Mucosa of descending colon (tissue), 3 donors: ENCODE measurements at regions not wholly inside any gene's neighbourhood (a gene's known extent, or its start where the extent isn't known, plus 50 kb on each side); places are given as distances from the start of the nearest gene placed in this dataset.
A peak's percentile ranks its signal among the peaks of the same experiment; 100 is the strongest.

ENCODE experiments used
- ATAC-seq: fragments of 200-7000 bp; cut with Tn5 transposase; one replicate; pipeline ENCODE4 v1.9.1; 2020; ENCODE audit warnings: mild to moderate bottlenecking, moderate library complexity
- DNase-seq, 3 donors: peaks; one replicate each; pipeline ENCODE4 v3.0.0-alpha.2; 2020
- H3K36me3 ChIP-seq: fragments of 200-600 bp; one replicate; pipeline ENCODE4 v1.8.0; 2021; ENCODE audit warnings: low read depth, mild to moderate bottlenecking
- H3K4me1 ChIP-seq: fragments of 200-600 bp; one replicate; pipeline ENCODE4 v1.8.0; 2021; ENCODE audit warnings: low read depth, mild to moderate bottlenecking
- H3K4me3 ChIP-seq: fragments of 200-600 bp; one replicate; pipeline ENCODE4 v1.8.0; 2021; ENCODE audit warnings: mild to moderate bottlenecking
- H3K9me3 ChIP-seq: fragments of 200-600 bp; one replicate; pipeline ENCODE4 v1.8.0; 2021; ENCODE audit warnings: mild to moderate bottlenecking
- CTCF ChIP-seq: fragments of 200-600 bp; IDR thresholded peaks from one replicate; pipeline ENCODE4 v1.8.0; 2022; ENCODE audit warnings: antibody characterized with exemption, mild to moderate bottlenecking
- intact Hi-C, 2 donors: fragments of 100-400 bp; cut with DNase I in 1 of 2; cut with micrococcal nuclease in 1 of 2; formaldehyde crosslinking; loops; one replicate each; pipeline versions ENCODE4 v1.11.0 to v1.11.1; 2022; cut with DNase I, micrococcal nuclease
- donor health status: DM: no; HTN: no; CAD: no; lungs with moderate emphysema.
- donor health status: DM: no; HTN: no; CAD: no.
- donor health status: DM: no; HTN: yes; CAD: no.

GRCh38 chr4:18593297-18594002 lies 571.9 kb upstream of the LCORL start:
- Histone ChIP-seq H3K9me3 (no peaks in the 10 kb centered on the region), H3K36me3 (no peaks in the 10 kb centered on the region), H3K4me3 (no peak overlapping the region), H3K4me1 (no peaks in the 10 kb centered on the region)
- intact Hi-C loops, result no loop called here
- peak; percentile 62 for TF ChIP-seq CTCF
- DNase-seq (peak in 1 of 3 donors; percentile 66), ATAC-seq (peak; percentile 81)

- H3K9me3 ChIP-seq, result no peaks in the 10 kb centered on the region
- no peak for DNase-seq
- no peak for ATAC-seq
- H3K4me1 ChIP-seq, result no peaks in the 10 kb centered on the region
- H3K4me3 ChIP-seq, result no peak overlapping the region
- no peaks in the 10 kb centered on the region for H3K36me3 ChIP-seq
- intact Hi-C loops, result no loop called here
- TF ChIP-seq CTCF, result no peak
Measured at GRCh38 chr4:18582841-18583240, 561.3 kb upstream of the LCORL start.

- ATAC-seq (no peak), DNase-seq (no peak)
- H3K36me3 ChIP-seq, result no peaks in the 10 kb centered on the region
- intact Hi-C loops, result no loop called here
- no peak overlapping the region for H3K4me3 ChIP-seq
- no peaks in the 10 kb centered on the region for H3K4me1 ChIP-seq
- TF ChIP-seq CTCF, result no peak
- no peaks in the 10 kb centered on the region for H3K9me3 ChIP-seq
Measured at GRCh38 chr4:18578307-18578706, 556.8 kb upstream of the LCORL start.

GRCh38 chr4:18572481-18572880 lies 550.9 kb upstream of the LCORL start:
- Histone ChIP-seq H3K9me3 (no peaks in the 10 kb centered on the region), H3K4me3 (no peak overlapping the region), H3K36me3 (no peaks in the 10 kb centered on the region), H3K4me1 (no peaks in the 10 kb centered on the region)
- intact Hi-C loops, result no loop called here
- no peak for TF ChIP-seq CTCF
- DNase-seq (no peak), ATAC-seq (no peak)

GRCh38 chr4:18571301-18571761 lies 549.8 kb upstream of the LCORL start:
- H3K36me3 ChIP-seq, result no peaks in the 10 kb centered on the region
- no peak overlapping the region for H3K4me3 ChIP-seq
- H3K4me1 ChIP-seq, result no peaks in the 10 kb centered on the region
- no peaks in the 10 kb centered on the region for H3K9me3 ChIP-seq
- no peak for ATAC-seq
- intact Hi-C loops, result no loop called here
- no peak for TF ChIP-seq CTCF
- no peak for DNase-seq
